K562 (cell line): ENCODE measurements at regions not wholly inside any gene's neighbourhood (a gene's known extent, or its start where the extent isn't known, plus 50 kb on each side); places are given as distances from the start of the nearest gene placed in this dataset.

ENCODE experiments used
- ATAC-seq: fragments of 200-7000 bp; cut with Tn5 transposase; 3 replicates; pipeline ENCODE4 v1.9.1; 2020; ENCODE audit warnings: moderate library complexity
- BruUV-seq: library from RNA; stranded (reverse); fragments of 400-500 nt; replicated peaks from 2 replicates; lab custom pipeline; 2021; lab: Mats Ljungman, UMichigan
- CTCF ChIA-PET: fragments of 300-600 bp; formaldehyde crosslinking; extraction: SDS; loops from one replicate; lab custom pipeline; 2021; ENCODE audit warnings: low intra/inter-chr PET ratio; lab: Yijun Ruan, JAX
- POLR2A ChIA-PET: fragments of 300-600, 350-650 bp; sonication (Branson Sonifier 250); formaldehyde crosslinking; extraction: SDS; loops from one replicate; lab custom pipeline; 2021; ENCODE audit warnings: antibody characterized with exemption, inconsistent platforms; lab: Yijun Ruan, JAX
- DNase-seq, 4 experiments: peaks; one replicate each; pipeline versions ENCODE4 v3.0.0 to v3.0.0-alpha.2; 2011 to 2018; ENCODE audit warnings: low spot score in 3 of 4, mixed read lengths in 3 of 4; ENCODE audit errors: extremely low read depth in 1 of 4
- FAIRE-seq: peaks from 2 replicates; lab custom pipeline; 2011; peaks lifted over from hg19 to GRCh38; lab: Jason Lieb, UNC
- H2AFZ ChIP-seq: 2 replicates; pipeline ENCODE4 v1.6.0; 2011; ENCODE audit warnings: low read depth, low read length, control low read depth, inconsistent platforms
- H3K27ac ChIP-seq: fragments of 200-600 bp; 3 replicates; pipeline ENCODE4 v1.8.0; 2011; ENCODE audit warnings: low read depth, mild to moderate bottlenecking, control low read depth, inconsistent platforms, low read length, moderate library complexity, mixed read lengths; ENCODE audit errors: extremely low read depth
- H3K27me3 ChIP-seq, 2 experiments: fragments of 300-600 bp in 1 of 2; 2 replicates in 1 of 2; 3 replicates in 1 of 2; pipeline versions ENCODE4 v1.6.0 to v1.8.0; 2011; ENCODE audit warnings: inconsistent platforms in 2 of 2, low read length in 2 of 2, mild to moderate bottlenecking in 1 of 2, mixed read lengths in 1 of 2, moderate library complexity in 1 of 2; ENCODE audit not compliant: control insufficient read depth in 2 of 2, insufficient read depth in 2 of 2
- H3K36me3 ChIP-seq: fragments of 300-600 bp; 3 replicates; pipeline ENCODE4 v1.8.0; 2011; ENCODE audit warnings: mild to moderate bottlenecking, low read length, inconsistent platforms; ENCODE audit not compliant: control insufficient read depth, insufficient read depth
- H3K4me1 ChIP-seq, 2 experiments: fragments of 200-600 bp in 1 of 2; replicated peaks in 1 of 2; 2 replicates in 1 of 2; 3 replicates in 1 of 2; pipeline versions ENCODE4 v1.5.1 to v1.8.0; 2011; ENCODE audit warnings: inconsistent platforms in 2 of 2, low read length in 2 of 2, mild to moderate bottlenecking in 1 of 2, mixed read lengths in 1 of 2, moderate library complexity in 1 of 2; ENCODE audit not compliant: control insufficient read depth in 2 of 2, insufficient read depth in 2 of 2
- H3K4me2 ChIP-seq: 2 replicates; pipeline ENCODE4 v1.6.1; 2011; ENCODE audit warnings: low read length, control low read depth, inconsistent platforms, mixed read lengths; ENCODE audit not compliant: insufficient read depth
- H3K4me3 ChIP-seq: fragments of 200-600 bp; sonication (generic), shearing (Covaris generic); 2 replicates; pipeline ENCODE4 v1.5.1; 2016; ENCODE audit warnings: control low read depth, inconsistent platforms
- H3K79me2 ChIP-seq: fragments of 200-600 bp; 3 replicates; pipeline ENCODE4 v1.8.0; 2011; ENCODE audit warnings: low read length, inconsistent platforms; ENCODE audit not compliant: control insufficient read depth, insufficient read depth
- H3K9ac ChIP-seq, 2 experiments: 2 replicates each; pipeline versions ENCODE4 v1.6.0 to v1.6.1; 2011; ENCODE audit warnings: low read depth in 2 of 2, low read length in 2 of 2, control low read depth in 1 of 2, inconsistent platforms in 1 of 2, mild to moderate bottlenecking in 1 of 2, mixed read lengths in 1 of 2; ENCODE audit not compliant: insufficient read depth in 1 of 2
- H3K9me1 ChIP-seq: one replicate; pipeline ENCODE4 v1.6.0; 2011; ENCODE audit warnings: inconsistent platforms, mild to moderate bottlenecking, low read length, moderate library complexity; ENCODE audit not compliant: control insufficient read depth, insufficient read depth
- H3K9me3 ChIP-seq: replicated peaks from 2 replicates; pipeline ENCODE4 v1.5.1; 2011; ENCODE audit warnings: low read depth, low read length, inconsistent platforms; ENCODE audit not compliant: control insufficient read depth, insufficient read depth
- H4K20me1 ChIP-seq: replicated peaks from 2 replicates; pipeline ENCODE4 v1.6.1; 2011; ENCODE audit warnings: low read length, inconsistent platforms, mixed read lengths; ENCODE audit not compliant: control insufficient read depth, insufficient read depth
- ATF3 ChIP-seq, 2 experiments: fragments of 450-650 bp in 1 of 2; sonication (generic) in 1 of 2; formaldehyde crosslinking in 1 of 2; IDR thresholded peaks in 1 of 2; conservative IDR thresholded peaks in 1 of 2; 2 replicates each; pipeline versions ENCODE4 v1.6.1 to v1.8.1; 2016 to 2023; ENCODE audit warnings: mild to moderate bottlenecking in 2 of 2, moderate library complexity in 2 of 2, inconsistent platforms in 1 of 2, missing genetic modification reagents in 1 of 2
- CREB3L1 ChIP-seq: fragments of 450-650 bp; IDR thresholded peaks from 2 replicates; pipeline ENCODE4 v1.6.1; 2014; ENCODE audit warnings: low read depth, mild to moderate bottlenecking, moderate library complexity, borderline replicate concordance
- MTA3 ChIP-seq: fragments of 450-650 bp; formaldehyde crosslinking; IDR thresholded peaks from 2 replicates; pipeline ENCODE4 v1.6.1; 2017; ENCODE audit warnings: mild to moderate bottlenecking, borderline replicate concordance
- SIX5 ChIP-seq, 2 experiments: IDR thresholded peaks; 2 replicates each; pipeline ENCODE4 v1.6.1; 2011; ENCODE audit warnings: low read length in 2 of 2, borderline replicate concordance in 1 of 2, low read depth in 1 of 2, mild to moderate bottlenecking in 1 of 2, moderate library complexity in 1 of 2; ENCODE audit not compliant: insufficient read depth in 1 of 2
- ZNF253 ChIP-seq: fragments of 250-450 bp; sonication (Bioruptor Pico); conservative IDR thresholded peaks from 2 replicates; pipeline ENCODE4 v1.6.1; 2021; ENCODE audit warnings: mild to moderate bottlenecking
- WGBS: fragments of 100-300 bp; shearing (Covaris generic); methylation state at CpG from one replicate; pipeline ENCODE4 v1.1.6; 2016; ENCODE audit warnings: low coverage, mixed read lengths; ENCODE audit not compliant: insufficient coverage; ENCODE audit errors: missing lambda C conversion rate; 5-methylcytosine and 5-hydroxymethylcytosine counted together
- in situ Hi-C: fragments of 300-500 bp; cut with MboI; formaldehyde crosslinking; loops from 4 replicates; pipeline ENCODE4 v1.15.0; 2018; ENCODE audit warnings: inconsistent platforms, mixed read lengths
- intact Hi-C: fragments of 100-400 bp; cut with micrococcal nuclease; formaldehyde crosslinking; loops from 2 replicates; pipeline ENCODE4 v1.14.2; 2022

GRCh38 chr5:62178258-62178657 lies 127.7 kb upstream of the KIF2A start:
- Histone ChIP-seq H3K9ac (no peak overlapping the region), H3K27ac (no peak overlapping the region), H3K4me2 (no peak overlapping the region), H4K20me1 (no peaks in the 10 kb centered on the region), H3K79me2 (no peaks in the 10 kb centered on the region), H3K4me3 (no peak overlapping the region), H3K27me3 (peaks cover 0 to 5% of the 10 kb centered on the region in 2 experiments; a peak in 3 of 5 replicates), H3K4me1 (no peaks in the 10 kb centered on the region), H3K9me1 (no peaks in the 10 kb centered on the region), H3K9me3 (no peaks in the 10 kb centered on the region), H2AFZ (no peak overlapping the region), H3K36me3 (no peaks in the 10 kb centered on the region)
- ATAC-seq (no peak), DNase-seq (no peak), FAIRE-seq (no peak)
- intact Hi-C loops (no loop called here), in situ Hi-C loops (loop anchor here (25.0 kb wide), 1 partner anchor 609 kb away; no protein-coding TSS in a partner anchor)
- TF ChIP-seq MTA3 (no peak), ATF3 (IDR thresholded peaks at IDR 0.05) (peak; percentile 23; the same call in 1 of the 2 replicates), ATF3 (CRISPR knock-in tag; conservative IDR thresholded peaks at IDR 0.05) (no peak)
- WGBS = 1% methylated on average over 5 of the region's 5 CpGs
- no TSS peak for BruUV-seq
- ChIA-PET CTCF (no interaction called here), POLR2A (no interaction called here)

- Histone ChIP-seq H3K9ac (no peak overlapping the region), H3K36me3 (no peaks in the 10 kb centered on the region), H3K9me1 (no peaks in the 10 kb centered on the region), H3K4me2 (no peak overlapping the region), H3K27me3 (peaks cover 0 to 5% of the 10 kb centered on the region in 2 experiments; a peak in 2 of 5 replicates), H3K9me3 (no peaks in the 10 kb centered on the region), H3K79me2 (no peaks in the 10 kb centered on the region), H4K20me1 (no peaks in the 10 kb centered on the region), H3K27ac (no peak overlapping the region), H3K4me1 (no peaks in the 10 kb centered on the region), H2AFZ (no peak overlapping the region), H3K4me3 (no peak overlapping the region)
- 0% methylated on average over 1 of the region's 1 CpG for WGBS
- in situ Hi-C loops = loop anchor here (25.0 kb wide), 1 partner anchor 604 kb away; no protein-coding TSS in a partner anchor
- no peak for TF ChIP-seq CREB3L1
- TF ChIP-seq SIX5 (IDR thresholded peaks at IDR 0.05; ENCODE audit: borderline replicate concordance in 1 of 2, insufficient read depth in 1 of 2, low read depth in 1 of 2, low read length in 2 of 2) = no peak
- TF ChIP-seq ZNF253 (CRISPR knock-in tag) = no peak
- FAIRE-seq = no peak
- BruUV-seq = no TSS peak
- no peak for DNase-seq
- no peak for ATAC-seq
- POLR2A ChIA-PET = interaction anchor here (0.7 kb wide), 1 partner anchor 15 kb away, joined by 3 read pairs; no protein-coding TSS in a partner anchor
- intact Hi-C loops = no loop called here
- CTCF ChIA-PET = no interaction called here
These were observed 123.2 kb upstream of the KIF2A start for GRCh38 chr5:62182802-62183201.
